CD4-positive, alpha-beta T cell treated with Interleukin-1 beta for 1 hour (primary cell): ENCODE measurements at regions not wholly inside any gene's neighbourhood (a gene's known extent, or its start where the extent isn't known, plus 50 kb on each side); places are given as distances from the start of the nearest gene placed in this dataset.
"Not testable (repeated sequence)": the region's sequence is repeated elsewhere in the genome, so short reads cannot be mapped to it uniquely, and the experiment has no call there.

Source experiments
- DNase-seq, 2 donors: peaks; one replicate each; pipeline ENCODE4 v3.0.0-alpha.2; 2020 to 2022

DNA sequence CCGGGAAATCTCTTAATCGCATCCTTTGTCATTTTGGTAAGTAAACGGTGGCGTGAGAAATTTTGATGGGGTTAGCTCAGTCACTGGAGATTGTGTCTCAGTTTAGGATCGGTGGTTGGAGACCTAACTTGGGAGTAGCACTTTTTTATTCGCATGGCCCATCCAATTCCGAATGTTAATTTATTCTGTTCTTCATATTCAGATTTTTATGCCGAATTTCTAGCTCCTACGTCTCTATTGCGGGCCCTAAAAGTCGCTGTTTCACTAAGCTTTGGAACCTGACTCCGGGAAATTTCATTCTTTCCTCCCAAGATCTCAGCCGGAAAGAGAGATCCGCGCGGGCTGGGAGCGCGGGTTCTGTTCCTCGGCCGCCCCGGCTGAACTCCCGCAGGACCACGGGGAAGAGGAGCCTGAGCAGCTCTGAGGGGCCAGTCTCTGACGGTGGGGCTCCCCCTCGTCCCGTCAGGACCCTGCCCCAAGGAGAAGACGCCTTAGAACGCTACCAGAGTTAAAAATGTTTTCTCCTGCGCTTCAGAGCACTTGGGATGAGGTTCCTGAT lies 279.7 kb downstream of the FAM72C start:
- DNase-seq = no peak

DNA sequence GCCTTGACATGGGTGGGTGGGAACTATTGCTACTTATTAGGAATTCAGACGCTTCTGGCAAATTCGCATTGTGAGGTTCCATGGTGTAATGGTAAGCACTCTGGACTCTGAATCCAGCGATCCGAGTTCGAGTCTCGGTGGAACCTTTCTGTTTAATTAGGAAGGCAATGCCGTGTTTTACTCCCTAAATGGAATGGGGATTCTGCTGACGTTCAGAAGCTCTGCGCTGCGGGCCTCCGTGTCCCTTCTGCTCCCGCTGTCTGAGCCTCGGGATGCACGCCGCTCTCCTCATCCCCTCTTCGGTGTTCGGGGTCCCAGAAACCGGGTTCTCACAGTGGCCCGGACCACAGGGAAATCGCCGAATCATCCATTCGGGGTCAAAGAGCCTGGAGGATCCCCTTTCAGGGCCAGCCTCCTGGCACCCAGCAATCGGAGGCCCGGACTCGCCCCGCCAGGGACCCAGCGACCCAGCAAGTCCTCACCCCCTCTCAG lies 280.3 kb downstream of the FAM72C start:
- DNase-seq = no peak

DNA sequence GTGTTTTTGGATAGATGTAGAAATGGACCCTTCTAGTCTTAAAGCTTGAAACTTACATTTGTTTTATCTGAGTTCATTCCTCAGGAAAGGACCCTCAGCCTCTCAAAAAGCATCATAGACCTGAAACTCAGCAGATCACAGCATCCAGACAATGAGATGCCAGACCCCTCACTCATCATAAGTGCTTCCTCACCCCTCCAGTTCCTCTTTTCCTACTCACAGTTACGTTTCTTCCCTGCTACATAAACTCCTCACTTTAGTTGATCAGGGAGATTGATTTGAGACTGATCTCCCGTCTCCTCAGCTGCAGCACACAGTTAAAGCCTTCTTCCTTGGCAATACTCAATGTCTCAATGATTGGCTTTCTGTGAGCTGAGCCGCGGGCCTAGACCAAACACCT lies 282.0 kb downstream of the FAM72C start:
- DNase-seq = no peak

DNA sequence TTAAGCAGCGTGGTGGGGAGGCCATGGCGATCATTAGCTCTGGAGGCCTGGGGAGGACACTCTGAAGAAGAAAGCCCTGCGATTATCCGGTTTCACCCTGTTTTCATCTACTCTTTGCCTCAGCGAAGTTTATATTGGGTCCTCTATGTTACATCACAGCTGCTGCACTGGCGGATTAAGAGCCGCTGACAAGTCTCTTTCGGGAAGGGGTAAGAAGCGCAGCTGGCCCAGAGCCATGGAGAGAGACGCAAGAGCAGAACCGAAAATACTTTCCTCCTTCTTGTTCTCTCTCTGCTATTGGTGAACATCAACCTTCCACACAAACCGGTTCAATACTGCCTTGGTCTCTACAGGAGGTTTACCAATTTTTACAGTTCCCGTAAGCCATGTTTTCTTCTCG lies 291.5 kb downstream of the FAM72C start:
- no peak for DNase-seq

DNA sequence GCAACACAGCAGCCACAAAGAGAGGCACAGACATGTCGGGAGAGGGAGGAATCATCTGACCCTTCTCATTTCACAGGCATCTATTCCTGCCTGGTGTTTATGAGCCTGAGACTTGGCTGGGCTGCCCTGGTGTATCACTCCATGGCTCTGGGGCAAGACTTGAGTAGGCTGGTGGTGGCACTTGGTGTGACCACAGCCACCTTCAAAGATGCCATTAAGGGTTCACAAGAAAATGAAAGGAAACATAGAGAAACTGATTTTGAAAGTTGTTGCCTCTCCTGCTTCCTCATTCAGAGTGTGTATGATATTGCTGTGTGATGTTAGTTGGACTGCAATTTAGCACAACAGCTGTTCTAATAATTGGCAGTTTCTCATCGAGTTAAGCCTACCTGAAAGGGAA lies 298.8 kb downstream of the FAM72C start:
- DNase-seq = no peak

DNA sequence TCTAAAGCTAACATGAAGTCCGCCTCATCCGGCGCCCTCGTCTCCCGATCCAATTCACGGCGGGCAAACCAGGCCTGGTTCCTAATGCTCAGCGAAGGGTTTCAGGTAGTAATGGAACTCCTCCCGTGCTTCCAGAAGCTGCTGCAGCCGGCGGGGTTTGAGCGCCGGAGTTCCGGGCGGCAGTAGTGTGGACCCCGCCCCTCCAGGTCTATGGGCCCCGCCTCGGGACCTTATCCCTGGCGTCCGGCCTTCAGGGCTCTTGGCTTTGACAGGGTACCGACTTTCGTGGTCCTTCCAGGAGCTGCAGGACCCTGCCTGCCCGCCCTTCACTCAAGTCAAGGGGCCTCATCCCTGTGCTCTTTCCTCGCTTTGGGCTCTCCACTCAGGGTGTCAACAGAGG lies 304.1 kb downstream of the FAM72C start:
- no peak for DNase-seq

DNA sequence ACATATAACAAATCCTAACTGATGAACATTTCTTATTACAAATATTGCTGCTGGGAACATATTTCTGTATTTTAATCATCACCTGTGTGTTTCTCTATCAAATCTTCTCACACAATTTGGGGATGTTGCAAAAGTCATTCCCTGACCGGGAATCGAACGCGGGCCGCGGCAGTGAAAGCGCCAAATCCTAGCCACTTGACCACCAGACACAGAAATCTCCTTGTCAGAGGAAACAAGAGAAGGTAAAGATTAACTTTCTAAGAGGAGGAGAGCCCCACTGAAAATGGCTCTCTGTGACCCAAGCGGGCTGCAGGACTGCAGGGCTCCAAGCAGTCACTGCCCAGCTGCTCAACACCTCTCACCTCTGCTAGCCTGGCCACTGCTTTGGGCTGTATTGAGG lies 304.9 kb downstream of the FAM72C start:
- no peak for DNase-seq

DNA sequence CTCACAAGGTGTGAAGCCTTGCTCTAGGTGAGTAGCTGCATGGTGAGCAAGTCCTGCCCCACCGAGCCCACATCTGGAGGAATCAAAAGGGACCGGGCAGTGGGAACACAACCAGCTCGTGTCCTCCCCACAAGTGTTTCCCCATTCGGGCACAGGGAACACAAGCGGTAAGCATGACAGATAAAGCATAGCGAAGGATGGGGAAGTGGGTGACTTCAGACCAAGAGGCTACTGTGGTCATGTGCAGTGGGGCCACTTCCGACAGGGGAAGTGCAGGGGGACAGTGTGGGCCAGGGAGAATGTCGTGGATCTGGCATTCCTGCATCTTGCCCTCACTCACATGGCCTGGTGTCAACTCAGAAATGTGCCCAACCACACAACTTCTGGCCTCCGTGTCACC lies 306.2 kb downstream of the FAM72C start:
- DNase-seq = no peak

DNA sequence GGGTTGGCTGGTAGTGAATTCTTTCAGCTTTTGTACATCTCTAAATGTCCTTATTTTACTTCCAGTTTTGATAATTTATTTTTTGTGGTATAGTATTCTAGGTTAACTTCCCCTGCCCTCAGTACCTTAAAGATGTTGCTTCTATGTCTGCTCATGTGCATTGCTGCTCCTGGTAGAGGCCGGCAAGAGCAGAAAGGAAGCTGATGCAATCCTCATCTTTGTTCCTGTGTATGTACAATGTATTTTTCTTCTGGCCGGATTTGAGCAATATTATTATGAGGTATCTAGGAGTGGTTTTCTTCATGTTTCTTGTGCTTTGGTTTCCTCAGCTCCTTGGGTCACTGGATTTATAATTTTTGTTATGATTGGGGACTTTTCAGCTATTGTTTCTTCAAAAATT lies 308.7 kb downstream of the FAM72C start:
- DNase-seq = not testable (repeated sequence)

DNA sequence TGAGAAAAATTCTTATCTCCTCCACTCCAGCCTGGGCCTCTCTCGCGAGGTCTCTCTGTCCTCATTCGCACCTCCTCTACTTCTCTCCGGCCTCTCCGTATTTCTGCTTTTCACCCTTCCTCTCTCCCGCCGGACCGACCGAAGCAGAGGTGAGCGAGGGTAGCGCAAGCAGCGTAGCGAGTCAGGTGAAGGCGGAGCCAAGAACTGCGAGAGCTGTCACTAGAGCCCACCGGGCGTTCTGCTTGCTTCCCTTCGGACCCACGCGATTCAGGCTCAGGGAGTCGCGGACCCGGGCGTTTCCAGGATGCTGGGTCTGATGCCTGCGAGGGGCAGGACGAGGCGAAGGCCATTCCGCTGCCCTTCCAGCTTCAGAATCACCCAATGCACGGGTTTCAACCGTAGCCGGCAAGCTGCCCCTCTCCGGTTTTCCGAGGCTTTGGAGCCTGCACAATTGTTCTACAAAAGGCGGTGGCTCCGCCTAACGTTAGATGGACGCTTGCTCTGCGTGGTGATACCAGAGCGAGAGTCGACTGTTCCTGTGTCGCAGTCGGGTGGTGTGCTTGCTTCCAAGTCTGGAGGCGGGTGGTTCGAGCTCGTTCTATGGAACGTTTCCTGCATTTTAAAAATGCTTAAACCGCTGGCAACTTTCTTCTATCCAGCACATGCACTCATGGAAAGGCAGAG lies 310.2 kb downstream of the FAM72C start:
- no peak for DNase-seq

DNA sequence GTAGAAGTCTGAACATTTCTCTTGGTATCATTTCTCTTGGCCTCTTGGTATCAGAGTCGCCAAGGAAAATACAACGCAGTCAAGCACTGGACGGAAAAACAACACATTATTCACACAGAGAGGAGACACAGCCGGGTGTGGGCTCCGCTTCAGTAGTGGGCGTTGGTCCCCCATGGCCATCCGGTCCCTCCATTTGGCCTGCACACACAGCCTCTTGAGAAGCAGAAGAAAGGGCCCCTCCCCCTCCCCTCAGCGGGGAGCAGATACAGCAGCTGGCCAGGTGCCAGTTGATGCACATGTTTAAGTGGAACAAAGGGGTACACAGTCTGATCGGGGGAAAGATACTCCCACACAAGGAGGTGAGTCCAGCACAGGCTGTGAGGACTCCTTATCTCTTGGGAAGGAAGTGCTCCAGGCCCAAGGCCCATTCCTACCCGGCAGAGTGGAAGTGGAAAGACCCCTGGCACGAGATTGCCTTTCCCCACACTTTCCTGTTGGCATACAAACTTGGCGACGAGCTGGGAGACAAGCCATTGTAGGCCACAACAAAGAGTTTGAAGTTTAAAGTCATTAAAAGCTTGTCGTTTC lies 311.3 kb downstream of the FAM72C start:
- DNase-seq = no peak

DNA sequence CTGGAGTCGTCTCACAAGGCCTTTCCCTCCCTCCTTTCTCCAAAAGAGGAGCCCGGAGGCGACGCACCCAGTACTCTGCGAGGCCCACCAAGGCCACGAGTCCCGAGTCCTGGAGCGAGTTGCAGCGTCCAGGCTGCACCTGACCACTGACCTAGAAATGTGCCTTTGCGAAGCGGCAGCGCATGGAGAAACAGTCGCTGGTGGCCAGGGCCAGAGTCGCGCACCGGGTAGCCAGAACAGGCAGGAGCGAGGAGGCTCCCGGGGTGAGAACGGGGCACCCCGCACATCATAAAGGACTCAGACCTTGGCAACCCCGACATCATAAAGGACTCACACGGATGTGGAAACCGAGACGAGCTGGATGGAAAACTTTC lies 318.4 kb downstream of the FAM72C start:
- no peak for DNase-seq

DNA sequence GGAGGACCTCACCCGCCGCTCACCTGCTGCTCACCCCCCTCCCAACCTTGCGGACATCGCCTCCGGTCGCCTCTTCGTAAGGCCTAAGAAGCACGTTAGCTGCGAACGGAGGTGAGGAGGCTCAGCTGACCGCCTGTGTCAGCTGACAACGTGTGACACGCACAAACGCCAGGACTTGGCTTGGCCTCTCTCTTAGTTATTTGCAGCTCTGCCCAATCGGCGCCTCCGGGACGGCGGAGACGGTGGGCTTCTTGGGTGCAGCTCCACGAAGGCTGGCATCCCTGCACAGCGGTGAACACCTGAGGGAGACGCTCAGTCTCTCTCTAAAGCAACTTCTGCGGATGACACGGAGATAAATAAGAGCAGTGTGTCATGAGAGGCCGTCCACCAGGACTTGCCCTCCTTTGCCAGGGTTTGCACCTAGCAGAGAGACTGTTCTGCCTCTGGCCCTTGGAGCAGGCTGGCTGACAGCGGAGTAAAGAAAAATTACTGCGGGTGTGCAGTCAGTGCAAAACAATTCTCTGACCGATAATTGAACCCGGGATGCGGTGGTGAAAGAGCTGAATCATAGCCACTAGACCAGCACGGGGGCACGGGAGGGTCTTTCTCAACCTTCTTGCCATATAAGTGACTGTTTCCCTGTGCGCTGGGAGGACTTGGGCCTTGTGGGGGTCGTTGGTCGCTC lies 318.9 kb downstream of the FAM72C start:
- DNase-seq = no peak

DNA sequence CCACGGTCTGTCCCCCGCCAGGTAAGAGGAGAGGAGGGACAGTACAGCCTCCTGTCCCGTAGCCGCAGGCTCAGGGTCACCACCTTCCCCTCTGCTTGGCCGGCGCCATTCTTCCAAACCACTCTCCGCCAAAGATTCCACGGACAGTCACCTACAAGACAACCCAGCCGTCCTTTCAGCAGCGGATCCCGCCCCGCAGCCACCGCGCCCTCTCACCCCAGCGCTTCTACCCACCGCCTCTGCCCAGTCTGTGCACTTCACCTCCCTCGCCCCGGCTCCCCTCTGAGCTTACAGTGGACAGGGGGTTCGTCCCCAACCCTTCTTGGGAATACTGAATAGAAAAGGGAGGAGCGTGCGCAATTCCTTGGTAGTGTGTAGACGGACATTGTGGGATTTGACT lies 319.6 kb downstream of the FAM72C start:
- no peak for DNase-seq

DNA sequence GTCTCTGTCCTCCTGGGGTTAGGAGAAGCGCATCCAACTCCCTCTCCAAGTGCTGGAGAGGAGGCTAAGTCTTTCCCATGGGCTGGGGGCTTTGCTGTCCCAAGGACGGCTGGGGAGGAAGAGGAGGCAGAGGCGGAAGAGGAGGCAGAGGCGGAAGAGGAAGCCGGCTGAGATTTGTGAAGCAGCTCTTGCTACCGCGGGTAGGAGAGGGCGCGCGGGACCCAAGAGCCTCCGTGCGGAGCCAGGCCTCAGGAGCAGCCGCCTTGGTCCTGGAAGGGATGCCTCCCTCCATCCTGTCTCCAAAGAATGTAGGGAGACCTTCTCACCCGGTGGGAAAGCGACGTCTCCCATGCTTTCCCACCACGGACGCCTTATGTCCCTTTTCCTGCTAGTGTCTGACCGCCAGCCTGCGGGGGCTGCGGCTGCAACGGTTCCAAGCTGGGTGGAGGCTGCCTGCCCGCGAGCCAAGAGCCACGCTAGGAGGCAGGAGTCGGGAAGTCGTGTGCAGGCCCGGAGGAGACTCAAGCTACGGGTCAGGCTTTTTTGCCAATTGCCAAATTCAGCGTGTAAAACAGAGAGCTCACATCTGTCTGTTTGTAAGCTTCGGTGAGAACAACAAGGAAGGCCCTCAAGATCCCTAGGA lies 320.3 kb downstream of the FAM72C start:
- DNase-seq = no peak

DNA sequence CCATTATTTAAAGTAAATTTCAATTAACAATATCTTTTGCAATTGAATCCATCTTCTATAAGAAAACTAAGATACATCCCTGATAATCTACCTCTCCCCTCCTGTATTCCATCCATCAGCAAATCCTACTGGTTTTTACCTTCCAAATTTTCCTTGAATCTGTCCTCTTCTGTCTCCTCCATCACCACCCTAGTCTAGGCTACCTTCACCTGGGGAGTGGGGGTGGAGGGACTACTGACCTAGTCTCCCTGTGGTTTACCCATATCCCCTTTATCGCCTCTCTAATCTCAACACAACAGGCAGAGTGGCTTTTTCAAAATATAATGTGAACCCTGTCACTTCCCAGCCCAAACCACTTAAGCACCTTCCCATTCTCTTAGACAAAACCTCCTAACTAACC lies 327.8 kb downstream of the FAM72C start:
- not testable (repeated sequence) for DNase-seq

DNA sequence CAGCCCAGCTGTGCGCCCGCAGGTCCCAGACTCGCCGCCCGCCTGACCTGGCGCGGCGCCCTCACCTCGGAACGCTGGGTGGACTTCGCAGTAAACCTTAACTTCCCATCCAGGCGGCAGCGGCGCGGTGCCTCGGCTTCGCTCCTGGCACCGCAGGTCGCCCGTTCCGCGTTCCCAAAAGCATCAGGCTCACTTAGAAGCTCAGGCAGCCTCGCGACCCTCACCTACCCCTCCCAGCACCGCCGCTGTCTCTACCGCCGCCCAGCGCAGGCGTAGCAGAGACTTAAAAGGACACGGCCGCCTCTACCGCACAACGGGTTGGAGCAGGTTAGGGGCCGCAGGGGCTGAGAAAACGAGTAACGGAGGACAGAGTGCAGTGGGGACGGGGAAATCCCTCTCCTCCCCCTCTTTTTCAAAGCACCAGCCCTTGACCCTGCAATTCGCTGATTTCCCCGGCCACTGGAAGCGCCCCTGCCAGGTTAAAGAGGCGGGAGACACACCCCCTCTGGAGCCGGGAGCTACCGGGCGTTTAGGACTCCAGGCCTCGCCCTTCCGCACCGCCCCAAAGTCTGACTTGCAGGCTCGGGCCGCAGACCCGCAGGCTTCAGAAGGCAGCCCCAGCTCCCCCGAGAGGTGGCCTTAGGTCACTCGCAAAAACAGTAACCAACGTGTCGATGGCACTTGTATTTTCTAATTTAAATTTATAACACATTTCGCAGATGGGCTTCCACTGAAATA lies 328.5 kb downstream of the FAM72C start:
- no peak for DNase-seq

DNA sequence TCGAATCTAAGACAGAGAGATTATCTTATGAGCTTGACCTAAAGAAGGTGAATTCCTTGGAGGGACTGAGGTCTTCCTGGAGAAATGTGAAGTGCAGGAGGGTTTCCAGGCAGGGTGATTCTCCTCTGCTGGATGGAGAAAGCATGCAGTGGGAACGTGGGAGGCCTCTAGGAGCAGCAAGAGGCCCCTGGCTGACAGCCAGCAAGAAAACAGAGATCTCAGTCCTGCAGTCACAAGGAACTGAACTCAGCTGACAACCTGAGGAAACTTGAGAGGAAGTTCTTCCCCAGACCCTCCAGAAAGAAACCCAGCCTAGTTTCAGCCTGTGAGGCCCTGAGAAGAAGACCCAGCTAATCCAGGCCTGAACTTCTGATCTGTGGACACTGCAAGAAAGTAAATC lies 345.9 kb downstream of the FAM72C start:
- DNase-seq = no peak

DNA sequence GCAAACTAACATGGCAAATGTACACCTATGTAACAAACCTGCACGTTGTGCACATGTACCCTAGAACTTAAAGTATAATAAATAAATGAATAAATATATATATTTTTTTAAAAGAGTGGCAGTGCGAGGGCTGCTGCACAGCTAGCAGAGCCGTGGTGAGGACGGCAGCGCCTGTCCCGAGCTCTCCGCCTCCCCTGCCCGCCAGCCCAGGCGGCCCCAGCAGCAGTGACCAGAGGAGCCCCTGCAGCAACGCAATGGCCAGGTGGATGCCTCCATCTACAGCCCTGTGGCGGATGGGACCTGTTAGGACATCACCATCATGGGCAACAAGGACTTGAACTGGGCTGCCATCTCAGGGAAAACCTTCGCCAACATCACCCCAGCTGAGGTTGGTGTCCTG lies 351.9 kb downstream of the FAM72C start:
- no peak for DNase-seq

DNA sequence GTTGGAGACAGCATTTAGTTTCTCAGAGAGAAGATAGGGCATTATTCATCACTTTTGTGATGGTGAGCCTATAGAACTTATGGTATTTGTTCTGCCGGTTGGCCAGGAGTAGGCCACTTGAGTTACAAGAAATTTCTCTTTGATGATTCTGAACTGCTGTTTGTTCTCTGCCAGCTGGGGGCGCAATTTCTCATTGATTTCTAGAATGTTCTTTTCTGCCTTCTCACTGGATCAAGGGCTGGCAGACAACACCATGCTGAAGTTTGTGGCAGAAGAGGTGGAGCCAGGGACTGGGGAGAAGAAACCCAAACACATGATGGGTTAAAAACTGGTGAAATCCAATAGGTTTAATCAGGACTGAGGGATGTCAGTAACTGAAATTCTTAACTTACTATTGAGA lies 360.6 kb downstream of the FAM72C start:
- DNase-seq = no peak

DNA sequence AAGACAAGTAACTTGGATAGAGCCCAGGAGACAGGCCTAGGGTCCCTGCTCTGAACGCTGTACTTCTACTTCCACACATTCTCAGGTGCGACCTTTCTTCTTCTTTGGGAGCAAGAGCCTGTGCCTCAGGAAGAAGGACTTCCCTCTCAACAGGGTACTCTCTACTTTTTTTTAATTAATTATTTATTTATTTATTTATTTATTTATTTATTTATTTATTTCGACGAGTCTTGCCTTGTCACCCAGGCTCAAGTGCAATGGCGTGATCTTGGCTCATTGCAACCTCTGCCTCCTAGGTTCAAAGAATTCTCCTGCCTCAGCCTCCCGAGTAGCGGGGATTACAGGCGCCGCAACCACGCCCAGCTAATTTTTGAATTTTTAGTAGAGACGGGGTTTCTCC lies 361.6 kb downstream of the FAM72C start:
- no peak for DNase-seq

DNA sequence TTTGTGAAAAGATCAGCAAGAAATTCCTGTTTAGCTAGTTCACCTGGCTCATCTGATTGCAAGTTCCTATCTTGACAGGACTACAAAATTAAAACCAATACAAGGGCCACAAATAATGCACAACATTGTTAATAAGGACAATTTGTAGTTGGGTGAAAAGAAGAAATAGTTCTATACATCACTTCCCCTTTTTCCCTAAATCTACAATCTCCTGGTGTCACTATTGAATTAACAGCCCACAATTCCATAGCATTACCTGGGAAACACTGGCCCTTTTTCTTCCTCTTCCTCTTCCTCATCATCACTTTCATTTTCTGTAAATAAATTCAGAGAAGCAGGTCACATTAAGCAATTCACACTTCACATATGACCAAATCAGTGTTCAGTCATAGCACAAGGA lies 366.9 kb downstream of the FAM72C start:
- no peak for DNase-seq

DNA sequence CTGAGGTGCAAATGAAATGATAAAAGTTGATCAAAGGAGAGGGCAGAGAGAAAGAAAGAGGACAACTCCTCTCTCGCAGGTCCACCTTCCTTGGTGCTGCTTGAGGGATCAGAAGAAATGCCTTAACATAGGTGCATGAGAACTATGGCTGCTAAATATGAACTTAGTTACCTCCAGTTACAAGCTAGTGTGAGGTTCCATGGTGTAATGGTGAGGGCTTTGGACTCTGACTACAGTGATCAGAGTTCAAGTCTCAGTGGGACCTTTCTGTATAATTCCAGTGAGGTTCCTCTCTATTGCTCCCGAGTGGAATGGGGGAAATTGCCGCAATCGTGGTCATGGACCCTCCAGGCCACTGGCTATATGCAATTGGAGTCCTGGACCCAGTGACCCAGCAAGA lies 387.3 kb downstream of the FAM72C start:
- no peak for DNase-seq
